Endothelial cell of umbilical vein (primary cell): ENCODE measurements at regions not wholly inside any gene's neighbourhood (a gene's known extent, or its start where the extent isn't known, plus 50 kb on each side); places are given as distances from the start of the nearest gene placed in this dataset.

Experiments
- BruUV-seq: library from RNA; stranded (reverse); fragments of 400-500 nt; replicated peaks from 2 replicates; lab custom pipeline; 2021; lab: Mats Ljungman, UMichigan
- CTCF ChIA-PET: fragments of 300-600, 350-600 bp; sonication (Branson Sonifier 250); formaldehyde crosslinking; loops from one replicate; lab custom pipeline; 2021; ENCODE audit warnings: antibody characterized with exemption, inconsistent platforms; lab: Charles Lee
- POLR2A ChIA-PET: fragments of 300-600, 350-600 bp; sonication (Branson Sonifier 250); formaldehyde crosslinking; loops from one replicate; lab custom pipeline; 2021; ENCODE audit warnings: antibody characterized with exemption, inconsistent platforms; lab: Charles Lee
- DNase-seq: peaks from one replicate; pipeline ENCODE4 v3.0.0-alpha.2; 2011; ENCODE audit warnings: low read depth, low spot score
- FAIRE-seq: peaks from 2 replicates; lab custom pipeline; 2011; peaks lifted over from hg19 to GRCh38; lab: Jason Lieb, UNC
- H2AFZ ChIP-seq: 2 replicates; pipeline ENCODE4 v1.6.0; 2012; ENCODE audit warnings: low read depth, low read length, control low read depth, inconsistent platforms
- H3K27ac ChIP-seq: 2 replicates; pipeline ENCODE4 v1.5.1; 2011; ENCODE audit warnings: low read depth, mild to moderate bottlenecking, control low read depth, low read length, moderate library complexity; ENCODE audit not compliant: insufficient read depth
- H3K27me3 ChIP-seq, 2 experiments: 2 replicates each; pipeline versions ENCODE4 v1.6.0 to v1.6.1; 2011; ENCODE audit warnings: low read length in 2 of 2, mixed read lengths in 1 of 2; ENCODE audit not compliant: control insufficient read depth in 2 of 2, insufficient read depth in 2 of 2
- H3K36me3 ChIP-seq, 2 experiments: 2 replicates in 1 of 2; 3 replicates in 1 of 2; pipeline ENCODE4 v1.5.1; 2011; ENCODE audit warnings: low read length in 2 of 2, mild to moderate bottlenecking in 1 of 2, moderate library complexity in 1 of 2; ENCODE audit not compliant: control insufficient read depth in 2 of 2, insufficient read depth in 2 of 2; ENCODE audit errors: extremely low read depth in 1 of 2
- H3K4me1 ChIP-seq: 3 replicates; pipeline ENCODE4 v1.5.1; 2011; ENCODE audit warnings: mild to moderate bottlenecking, low read length; ENCODE audit not compliant: control insufficient read depth, insufficient read depth; ENCODE audit errors: extremely low read depth
- H3K4me2 ChIP-seq: 2 replicates; pipeline ENCODE4 v1.6.1; 2011; ENCODE audit warnings: low read length, control low read depth, mixed read lengths; ENCODE audit not compliant: insufficient read depth
- H3K4me3 ChIP-seq, 3 experiments: fragments of 200-600 bp in 1 of 3; sonication (generic), shearing (Covaris generic) in 1 of 3; replicated peaks in 1 of 3; 2 replicates each; pipeline ENCODE4 v1.5.1; 2011 to 2016; ENCODE audit warnings: control low read depth in 3 of 3, low read length in 3 of 3, mild to moderate bottlenecking in 2 of 3, inconsistent platforms in 1 of 3, low read depth in 1 of 3, moderate library complexity in 1 of 3; ENCODE audit not compliant: insufficient read depth in 1 of 3
- H3K79me2 ChIP-seq: 2 replicates; pipeline ENCODE4 v1.6.0; 2012; ENCODE audit warnings: low read length, inconsistent platforms; ENCODE audit not compliant: control insufficient read depth, insufficient read depth
- H3K9ac ChIP-seq: replicated peaks from 2 replicates; pipeline ENCODE3; 2011; ENCODE audit warnings: low read length, control low read depth; ENCODE audit not compliant: insufficient read depth; ENCODE audit errors: extremely low read depth
- H3K9me1 ChIP-seq: replicated peaks from 3 replicates; pipeline ENCODE4 v1.6.0; 2011; ENCODE audit warnings: mild to moderate bottlenecking, low read length; ENCODE audit not compliant: control insufficient read depth, insufficient read depth; ENCODE audit errors: extremely low read depth
- H3K9me3 ChIP-seq: replicated peaks from 2 replicates; pipeline ENCODE4 v1.5.1; 2012; ENCODE audit warnings: low read length, inconsistent platforms; ENCODE audit not compliant: control insufficient read depth, insufficient read depth
- H4K20me1 ChIP-seq: replicated peaks from 2 replicates; pipeline ENCODE3; 2011; ENCODE audit warnings: mild to moderate bottlenecking, low read length; ENCODE audit not compliant: control insufficient read depth, insufficient read depth; ENCODE audit errors: extremely low read depth
- CTCF ChIP-seq, 2 donors: IDR thresholded peaks; 1 replicate in 1 of 2; 2 replicates in 1 of 2; pipeline ENCODE4 v1.5.1; 2011; ENCODE audit warnings: low read length in 2 of 2, mild to moderate bottlenecking in 2 of 2, moderate library complexity in 2 of 2, control low read depth in 1 of 2, inconsistent platforms in 1 of 2, low read depth in 1 of 2; ENCODE audit not compliant: insufficient read depth in 1 of 2; ENCODE audit errors: extremely low read depth in 1 of 2
- EZH2 ChIP-seq: IDR thresholded peaks from 2 replicates; pipeline ENCODE4 v1.6.1; 2012; ENCODE audit warnings: borderline replicate concordance, low read depth, mild to moderate bottlenecking, moderate library complexity, low read length, inconsistent platforms; ENCODE audit not compliant: severe bottlenecking
- FOS ChIP-seq: IDR thresholded peaks from 2 replicates; pipeline ENCODE4 v1.6.1; 2011; ENCODE audit warnings: mild to moderate bottlenecking, low read length, moderate library complexity, borderline replicate concordance; ENCODE audit not compliant: insufficient read depth
- GATA2 ChIP-seq: IDR thresholded peaks from 2 replicates; pipeline ENCODE4 v1.7.0; 2011; ENCODE audit warnings: low read depth, mild to moderate bottlenecking, moderate library complexity, mixed read lengths, low read length; ENCODE audit not compliant: insufficient read length, insufficient read depth
- JUN ChIP-seq: IDR thresholded peaks from 2 replicates; pipeline ENCODE4 v1.6.1; 2011; ENCODE audit warnings: borderline replicate concordance, low read depth; ENCODE audit not compliant: insufficient read length, insufficient read depth
- MYC ChIP-seq: IDR thresholded peaks from one replicate; pipeline ENCODE4 v1.6.1; 2011; ENCODE audit warnings: mild to moderate bottlenecking, low read depth, low read length
- POLR2A ChIP-seq: IDR thresholded peaks from 2 replicates; pipeline ENCODE4 v1.6.1; 2012; ENCODE audit warnings: low read depth, mild to moderate bottlenecking, control low read depth, low read length
- POLR2AphosphoS5 ChIP-seq: IDR thresholded peaks from 2 replicates; pipeline ENCODE4 v1.6.1; 2012; ENCODE audit warnings: low read depth, mild to moderate bottlenecking, control low read depth, low read length, moderate library complexity; ENCODE audit not compliant: insufficient read depth
- dilution Hi-C: fragments of 300-500 bp; cut with MboI; formaldehyde crosslinking; loops from one replicate; pipeline ENCODE4 v1.15.0; 2019; ENCODE audit warnings: low sequenced_read_pairs; ENCODE audit not compliant: extremely low pct_ligation_motif_present
- intact Hi-C: fragments of 100-400 bp; cut with micrococcal nuclease; formaldehyde crosslinking; loops from one replicate; pipeline ENCODE4 v1.10.0; 2022

- BruUV-seq: no TSS peak
- H3K4me3 ChIP-seq: no peak overlapping the region
- no peak for FAIRE-seq
- H3K9ac ChIP-seq: no peak overlapping the region
- H3K9me3 ChIP-seq: peaks cover 7% of the 10 kb centered on the region
- ChIA-PET CTCF (no interaction called here), POLR2A (no interaction called here)
- H2AFZ ChIP-seq: no peak overlapping the region
- H3K27me3 ChIP-seq: no peaks in the 10 kb centered on the region
- no peaks in the 10 kb centered on the region for H3K9me1 ChIP-seq
- no peak overlapping the region for H3K4me2 ChIP-seq
- H3K36me3 ChIP-seq: no peaks in the 10 kb centered on the region
- intact Hi-C loops: no loop called here
- H3K79me2 ChIP-seq: no peaks in the 10 kb centered on the region
- dilution Hi-C loops: no loop called here
- H4K20me1 ChIP-seq: no peaks in the 10 kb centered on the region
- TF ChIP-seq GATA2: no peak
- TF ChIP-seq POLR2AphosphoS5: no peak
- no peak for TF ChIP-seq EZH2
- TF ChIP-seq FOS: no peak
- no peak for TF ChIP-seq POLR2A
- no peak for TF ChIP-seq MYC
- TF ChIP-seq CTCF (IDR thresholded peaks at IDR 0.05; ENCODE audit: extremely low read depth in 1 of 2, insufficient read depth in 1 of 2, low read depth in 1 of 2, low read length in 2 of 2): no peak
- TF ChIP-seq JUN: no peak
- no peak overlapping the region for H3K27ac ChIP-seq
- DNase-seq: no peak
- H3K4me1 ChIP-seq: no peaks in the 10 kb centered on the region
Measured at GRCh38 chr22:49164773-49165320, 662.8 kb downstream of the BRD1 start.
